ENCODE measurements at regions not wholly inside any gene's neighbourhood (a gene's known extent, or its start where the extent isn't known, plus 50 kb on each side); places are given as distances from the start of the nearest gene placed in this dataset.

DNA sequence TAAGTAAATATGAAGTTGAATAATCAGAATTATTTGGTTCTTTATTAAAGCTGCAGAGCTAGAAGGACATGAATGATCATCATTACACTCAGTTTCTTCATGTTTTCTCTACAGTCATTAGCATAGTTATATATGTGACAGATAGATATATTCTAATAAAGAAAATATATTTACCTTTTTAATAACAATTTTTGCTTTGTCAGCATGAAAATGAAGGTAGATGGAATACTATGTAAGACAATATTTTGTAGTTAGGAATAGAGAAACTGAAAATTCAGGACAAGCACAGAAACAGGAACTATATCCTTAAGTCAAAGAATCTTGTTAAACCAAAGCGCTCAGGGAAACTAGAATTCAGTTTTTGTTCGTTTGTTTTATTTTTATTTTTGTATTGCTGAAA lies 649.9 kb upstream of the NRXN1 start:
- TF ChIP-seq, protein P1, sequence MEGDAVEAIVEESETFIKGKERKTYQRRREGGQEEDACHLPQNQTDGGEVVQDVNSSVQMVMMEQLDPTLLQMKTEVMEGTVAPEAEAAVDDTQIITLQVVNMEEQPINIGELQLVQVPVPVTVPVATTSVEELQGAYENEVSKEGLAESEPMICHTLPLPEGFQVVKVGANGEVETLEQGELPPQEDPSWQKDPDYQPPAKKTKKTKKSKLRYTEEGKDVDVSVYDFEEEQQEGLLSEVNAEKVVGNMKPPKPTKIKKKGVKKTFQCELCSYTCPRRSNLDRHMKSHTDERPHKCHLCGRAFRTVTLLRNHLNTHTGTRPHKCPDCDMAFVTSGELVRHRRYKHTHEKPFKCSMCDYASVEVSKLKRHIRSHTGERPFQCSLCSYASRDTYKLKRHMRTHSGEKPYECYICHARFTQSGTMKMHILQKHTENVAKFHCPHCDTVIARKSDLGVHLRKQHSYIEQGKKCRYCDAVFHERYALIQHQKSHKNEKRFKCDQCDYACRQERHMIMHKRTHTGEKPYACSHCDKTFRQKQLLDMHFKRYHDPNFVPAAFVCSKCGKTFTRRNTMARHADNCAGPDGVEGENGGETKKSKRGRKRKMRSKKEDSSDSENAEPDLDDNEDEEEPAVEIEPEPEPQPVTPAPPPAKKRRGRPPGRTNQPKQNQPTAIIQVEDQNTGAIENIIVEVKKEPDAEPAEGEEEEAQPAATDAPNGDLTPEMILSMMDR (IDR thresholded peaks at IDR 0.05): no peak
- TF ChIP-seq POLR2A (IDR thresholded peaks at IDR 0.05): no peak

Data from right lobe of liver (tissue), 4 donors.